ENCODE measurements at regions not wholly inside any gene's neighbourhood (a gene's known extent, or its start where the extent isn't known, plus 50 kb on each side); places are given as distances from the start of the nearest gene placed in this dataset.

DNA sequence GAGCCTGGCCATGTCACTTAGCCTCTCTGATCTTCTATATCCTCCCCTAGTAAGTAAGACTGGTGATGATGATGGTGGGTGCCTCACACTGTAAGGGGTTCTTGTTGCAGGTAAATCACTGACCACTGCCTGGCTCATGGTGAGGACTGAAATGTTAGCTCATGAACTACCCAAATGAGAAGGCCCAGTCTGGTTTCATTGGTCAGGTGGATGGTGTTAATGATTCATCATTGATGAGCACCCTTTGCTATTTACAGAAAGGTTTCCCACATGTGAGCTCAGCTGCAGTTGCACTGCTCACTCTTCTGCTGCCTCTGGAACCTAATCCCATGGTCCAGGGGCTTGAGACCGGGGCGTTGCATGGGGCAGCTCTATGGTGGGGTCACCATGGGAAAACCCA lies 417.7 kb downstream of the PRDM2 start:
- WGBS, 2 donors (ENCODE audit: low coverage in 1 of 2) = 85% methylated on average over 2 of the region's 2 CpGs; no CpG with 5 or more reads in 1 of the 2 donors
- Histone ChIP-seq H3K27me3 (no peaks in the 10 kb centered on the region), H3K36me3 (no peaks in the 10 kb centered on the region), H3K9me3 (no peaks in the 10 kb centered on the region), H3K4me3 (no peak overlapping the region), H3K4me1 (no peaks in the 10 kb centered on the region), H3K27ac (no peak overlapping the region)
- no peak for DNase-seq
- intact Hi-C loops (cut with DNase I; ENCODE audit: low total_unique reads) (no loop called here), in situ Hi-C loops (cut with MboI; ENCODE audit: low pct_ligation_motif_present in 1 of 4, low pct_unique_long_range_greater_than_20kb in 1 of 4, low sequenced_read_pairs in 3 of 4) (loop anchor here in 3 of 4 donors (25.0 kb wide), 3 partner anchors 595 to 920 kb away; no protein-coding TSS in a partner anchor)
- TF ChIP-seq POLR2A (IDR thresholded peaks at IDR 0.05) (no peak), EP300 (IDR thresholded peaks at IDR 0.05; ENCODE audit: low read depth) (no peak), POLR2AphosphoS5 (IDR thresholded peaks at IDR 0.05) (no peak)
- TF ChIP-seq, protein P1, sequence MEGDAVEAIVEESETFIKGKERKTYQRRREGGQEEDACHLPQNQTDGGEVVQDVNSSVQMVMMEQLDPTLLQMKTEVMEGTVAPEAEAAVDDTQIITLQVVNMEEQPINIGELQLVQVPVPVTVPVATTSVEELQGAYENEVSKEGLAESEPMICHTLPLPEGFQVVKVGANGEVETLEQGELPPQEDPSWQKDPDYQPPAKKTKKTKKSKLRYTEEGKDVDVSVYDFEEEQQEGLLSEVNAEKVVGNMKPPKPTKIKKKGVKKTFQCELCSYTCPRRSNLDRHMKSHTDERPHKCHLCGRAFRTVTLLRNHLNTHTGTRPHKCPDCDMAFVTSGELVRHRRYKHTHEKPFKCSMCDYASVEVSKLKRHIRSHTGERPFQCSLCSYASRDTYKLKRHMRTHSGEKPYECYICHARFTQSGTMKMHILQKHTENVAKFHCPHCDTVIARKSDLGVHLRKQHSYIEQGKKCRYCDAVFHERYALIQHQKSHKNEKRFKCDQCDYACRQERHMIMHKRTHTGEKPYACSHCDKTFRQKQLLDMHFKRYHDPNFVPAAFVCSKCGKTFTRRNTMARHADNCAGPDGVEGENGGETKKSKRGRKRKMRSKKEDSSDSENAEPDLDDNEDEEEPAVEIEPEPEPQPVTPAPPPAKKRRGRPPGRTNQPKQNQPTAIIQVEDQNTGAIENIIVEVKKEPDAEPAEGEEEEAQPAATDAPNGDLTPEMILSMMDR (IDR thresholded peaks at IDR 0.05) = no peak

DNA sequence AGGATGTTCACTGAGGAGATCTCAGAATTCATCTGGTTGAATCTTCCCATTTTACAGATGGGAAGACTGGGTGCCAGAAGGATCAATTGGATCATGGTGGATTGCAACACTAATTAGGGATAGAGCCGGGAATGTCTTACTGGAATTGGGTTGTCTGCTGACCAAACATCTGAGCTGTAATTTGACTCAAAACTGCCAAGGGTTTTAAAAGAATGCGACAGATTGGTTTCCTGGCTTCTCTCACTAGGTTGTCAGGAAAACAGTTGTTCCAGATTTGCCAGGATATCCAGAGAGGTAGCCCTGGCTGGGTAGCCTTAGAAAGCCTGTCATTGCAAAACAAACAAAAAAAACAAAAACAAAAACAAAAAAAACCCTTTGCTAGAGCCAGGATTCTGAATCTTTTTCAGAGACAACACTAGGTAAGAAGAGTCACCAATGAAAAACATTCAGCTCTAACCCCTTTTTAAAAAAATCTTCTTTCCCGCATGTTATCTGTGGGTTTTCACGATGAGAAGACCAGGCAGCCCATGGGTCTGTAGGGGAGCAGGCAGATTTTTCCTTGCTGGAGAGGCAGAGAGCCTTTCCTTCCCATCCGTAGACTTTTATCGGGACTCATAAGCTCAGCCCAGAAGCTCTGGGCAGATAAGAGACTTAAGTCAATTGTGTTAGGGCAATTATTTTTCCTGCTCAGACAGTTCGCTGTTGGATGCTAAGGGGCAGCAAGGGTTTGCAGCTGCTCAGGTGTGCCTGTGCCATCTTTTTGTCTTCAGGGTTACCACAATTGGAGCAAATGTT lies 418.9 kb downstream of the PRDM2 start:
- H3K4me1 ChIP-seq = no peaks in the 10 kb centered on the region
- H3K36me3 ChIP-seq = no peaks in the 10 kb centered on the region
- no peaks in the 10 kb centered on the region for H3K9me3 ChIP-seq
- H3K27me3 ChIP-seq = no peaks in the 10 kb centered on the region
- no peak overlapping the region for H3K27ac ChIP-seq
- no peak for DNase-seq
- in situ Hi-C loops (cut with MboI; ENCODE audit: low pct_ligation_motif_present in 1 of 4, low pct_unique_long_range_greater_than_20kb in 1 of 4, low sequenced_read_pairs in 3 of 4) (loop anchor here in 3 of 4 donors (25.0 kb wide), 3 partner anchors 593 to 918 kb away; no protein-coding TSS in a partner anchor), intact Hi-C loops (cut with DNase I; ENCODE audit: low total_unique reads) (no loop called here)
- 66 to 100% methylated on average over 1 to 7 of the region's 7 CpGs for WGBS, 2 donors (ENCODE audit: low coverage in 1 of 2)
- TF ChIP-seq EP300 (IDR thresholded peaks at IDR 0.05; ENCODE audit: low read depth) (no peak), POLR2AphosphoS5 (IDR thresholded peaks at IDR 0.05) (no peak), POLR2A (IDR thresholded peaks at IDR 0.05) (no peak)
- TF ChIP-seq, protein P1 (IDR thresholded peaks at IDR 0.05) = no peak
- no peak overlapping the region for H3K4me3 ChIP-seq

DNA sequence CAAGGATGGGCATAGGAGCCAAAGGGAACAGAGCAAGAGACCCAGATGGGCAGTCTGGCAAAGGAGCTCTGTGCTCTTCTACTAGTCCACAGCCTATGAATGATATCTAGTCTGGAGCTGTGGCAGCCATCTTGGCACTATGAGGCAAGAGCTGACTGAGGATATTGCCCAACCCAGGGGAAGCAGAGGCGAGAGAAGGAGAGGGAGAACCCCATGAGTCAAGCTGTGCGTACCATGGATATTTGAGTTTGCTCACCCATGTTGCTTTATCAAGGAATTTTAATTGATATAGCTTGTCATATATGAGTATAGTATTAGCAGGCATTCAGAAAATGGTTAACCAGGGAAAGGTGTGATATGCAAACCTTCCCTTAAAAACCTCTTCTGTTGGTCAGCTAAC lies 420.9 kb downstream of the PRDM2 start:
- H3K27ac ChIP-seq = no peak overlapping the region
- no peak for DNase-seq
- H3K36me3 ChIP-seq = no peaks in the 10 kb centered on the region
- 88 to 100% methylated on average over 2 of the region's 2 CpGs for WGBS, 2 donors (ENCODE audit: low coverage in 1 of 2)
- H3K4me1 ChIP-seq = no peaks in the 10 kb centered on the region
- intact Hi-C loops (cut with DNase I; ENCODE audit: low total_unique reads) (no loop called here), in situ Hi-C loops (cut with MboI; ENCODE audit: low pct_ligation_motif_present in 1 of 4, low pct_unique_long_range_greater_than_20kb in 1 of 4, low sequenced_read_pairs in 3 of 4) (loop anchor here in 3 of 4 donors (25.0 kb wide), 3 partner anchors 591 to 916 kb away; no protein-coding TSS in a partner anchor)
- TF ChIP-seq POLR2A (IDR thresholded peaks at IDR 0.05) (no peak), EP300 (IDR thresholded peaks at IDR 0.05; ENCODE audit: low read depth) (no peak), POLR2AphosphoS5 (IDR thresholded peaks at IDR 0.05) (no peak)
- TF ChIP-seq, protein P1 (IDR thresholded peaks at IDR 0.05) = no peak
- no peaks in the 10 kb centered on the region for H3K9me3 ChIP-seq
- H3K27me3 ChIP-seq = no peaks in the 10 kb centered on the region
- no peak overlapping the region for H3K4me3 ChIP-seq

DNA sequence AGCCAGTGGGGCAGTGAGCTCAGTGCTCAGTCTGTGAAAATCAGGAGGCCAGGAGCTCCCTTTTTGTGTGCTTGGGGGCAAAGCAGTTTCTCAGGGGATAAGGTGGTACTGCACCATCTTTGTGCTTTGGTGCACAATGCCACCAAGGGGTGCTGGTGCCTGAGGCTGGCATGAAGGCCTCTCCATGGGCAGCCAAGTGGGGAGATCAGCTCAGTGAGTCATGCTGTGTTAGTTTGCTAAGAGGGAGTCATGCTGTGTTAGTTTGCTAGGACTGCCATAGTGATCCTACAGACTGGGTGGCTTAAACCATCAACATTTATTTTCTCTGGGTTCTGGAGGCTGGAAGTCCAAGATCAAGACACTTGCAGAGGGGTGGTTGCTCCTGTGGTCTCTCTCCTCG lies 428.1 kb downstream of the PRDM2 start:
- TF ChIP-seq, protein P1 (IDR thresholded peaks at IDR 0.05) = no peak
- TF ChIP-seq POLR2A (IDR thresholded peaks at IDR 0.05) (no peak), EP300 (IDR thresholded peaks at IDR 0.05; ENCODE audit: low read depth) (no peak), POLR2AphosphoS5 (IDR thresholded peaks at IDR 0.05) (no peak)
- Histone ChIP-seq H3K27ac (no peak overlapping the region), H3K4me3 (no peak overlapping the region), H3K27me3 (no peaks in the 10 kb centered on the region), H3K4me1 (no peaks in the 10 kb centered on the region), H3K36me3 (no peaks in the 10 kb centered on the region), H3K9me3 (no peaks in the 10 kb centered on the region)
- in situ Hi-C loops (cut with MboI; ENCODE audit: low pct_ligation_motif_present in 1 of 4, low pct_unique_long_range_greater_than_20kb in 1 of 4, low sequenced_read_pairs in 3 of 4) = no loop called here
- intact Hi-C loops (cut with DNase I; ENCODE audit: low total_unique reads) = no loop called here
- DNase-seq = no peak
- WGBS, 2 donors (ENCODE audit: low coverage in 1 of 2) = 89% methylated on average over 1 of the region's 1 CpG; no CpG with 5 or more reads in 1 of the 2 donors
